ENCODE measurements at regions not wholly inside any gene's neighbourhood (a gene's known extent, or its start where the extent isn't known, plus 50 kb on each side); places are given as distances from the start of the nearest gene placed in this dataset.

GRCh38 chr5:89315286-89316100 lies 432.5 kb upstream of the MEF2C start:
- Histone ChIP-seq H3K9me3 (ENCODE audit: control insufficient read depth, insufficient read depth, low read length) (no peaks in the 10 kb centered on the region), H2BK120ac (ENCODE audit: low read depth, low read length) (no peak overlapping the region), H3K4me1 (ENCODE audit: control insufficient read depth, insufficient read depth, low read length) (peaks cover 4% of the 10 kb centered on the region; the same call in 1 of the 2 replicates), H4K20me1 (ENCODE audit: insufficient read depth, low read length) (no peaks in the 10 kb centered on the region), H3K27me3 (ENCODE audit: control insufficient read depth, insufficient read depth, low read length) (no peaks in the 10 kb centered on the region), H2AK9ac (replicated peaks; ENCODE audit: low read depth, low read length, poor library complexity) (no peak overlapping the region), H3K56ac (ENCODE audit: extremely low read depth, insufficient read depth, low read length) (no peak overlapping the region), H3K4me2 (ENCODE audit: low read depth, low read length) (no peak overlapping the region), H2AFZ (replicated peaks; ENCODE audit: low read length, poor library complexity) (peak overlapping the region; percentile 11), H3K4me3 (ENCODE audit: insufficient read depth, low read depth, low read length) (no peak overlapping the region), H3K79me1 (ENCODE audit: low read depth in 1 of 2, low read length in 2 of 2) (no peaks in the 10 kb centered on the region), H3K18ac (ENCODE audit: low read depth, low read length) (no peak overlapping the region), H3K9ac (ENCODE audit: low read depth, low read length) (no peak overlapping the region), H3K27ac (ENCODE audit: insufficient read depth, low read length) (no peak overlapping the region), H3K9me1 (ENCODE audit: insufficient read depth, low read length) (peaks cover 6% of the 10 kb centered on the region), H2AK5ac (ENCODE audit: low read depth, low read length) (no peak overlapping the region), H3K36me3 (ENCODE audit: control insufficient read depth, insufficient read depth, low read length) (no peaks in the 10 kb centered on the region), H2BK5ac (ENCODE audit: low read depth, low read length, poor library complexity, severe bottlenecking) (no peak overlapping the region), H3K23ac (ENCODE audit: low read depth, low read length) (no peak overlapping the region), H2BK15ac (ENCODE audit: low read depth, low read length) (no peak overlapping the region), H4K91ac (ENCODE audit: insufficient read depth, low read depth, low read length) (no peak overlapping the region), H4K8ac (ENCODE audit: low read depth in 2 of 2, low read length in 2 of 2) (no peak overlapping the region), H3K4ac (ENCODE audit: low read depth, low read length) (no peak overlapping the region), H3K14ac (replicated peaks; ENCODE audit: low read depth, low read length) (no peak overlapping the region), H2BK20ac (ENCODE audit: low read depth, low read length) (no peak overlapping the region), H4K5ac (ENCODE audit: low read depth, low read length) (no peak overlapping the region)
- dilution Hi-C loops (cut with HindIII; ENCODE audit: low sequenced_read_pairs, unreplicated experiment) (no loop called here), intact Hi-C loops (cut with micrococcal nuclease) (no loop called here), in situ Hi-C loops (cut with MboI; ENCODE audit: low sequenced_read_pairs) (no loop called here)
- DNase-seq: peak; percentile 15
- no peak for ATAC-seq (ENCODE audit: low read depth)
- no TSS peak for BruUV-seq (replicated peaks)
- TF ChIP-seq RAD21 (IDR thresholded peaks at IDR 0.05; ENCODE audit: low read length): no peak
- TF ChIP-seq MXI1 (IDR thresholded peaks at IDR 0.05; ENCODE audit: borderline replicate concordance, low read depth, low read length): no peak
- no peak for TF ChIP-seq NFE2L2 (IDR thresholded peaks at IDR 0.05; ENCODE audit: low read depth, low read length)
- TF ChIP-seq CEBPB (IDR thresholded peaks at IDR 0.05; ENCODE audit: low read depth, low read length): no peak
- TF ChIP-seq MAFK (IDR thresholded peaks at IDR 0.05; ENCODE audit: low read depth, low read length): no peak
- no peak for TF ChIP-seq BHLHE40 (IDR thresholded peaks at IDR 0.05; ENCODE audit: low read depth, low read length)
- no peak for TF ChIP-seq CTCF (conservative IDR thresholded peaks at IDR 0.05; ENCODE audit: low read depth, low read length)
- no peak for TF ChIP-seq FOS (IDR thresholded peaks at IDR 0.05; ENCODE audit: low read depth, low read length)
- no peak for TF ChIP-seq POLR2A (IDR thresholded peaks at IDR 0.05; ENCODE audit: low read depth, low read length)
- TF ChIP-seq CHD1 (IDR thresholded peaks at IDR 0.05; ENCODE audit: low read depth, low read length): no peak
- TF ChIP-seq RFX5 (IDR thresholded peaks at IDR 0.05; ENCODE audit: low read depth, low read length): no peak
- TF ChIP-seq RCOR1 (IDR thresholded peaks at IDR 0.05; ENCODE audit: insufficient replicate concordance, low read length): no peak
- TF ChIP-seq MAZ (IDR thresholded peaks at IDR 0.05; ENCODE audit: borderline replicate concordance, low read depth, low read length): no peak
- TF ChIP-seq, protein P1, sequence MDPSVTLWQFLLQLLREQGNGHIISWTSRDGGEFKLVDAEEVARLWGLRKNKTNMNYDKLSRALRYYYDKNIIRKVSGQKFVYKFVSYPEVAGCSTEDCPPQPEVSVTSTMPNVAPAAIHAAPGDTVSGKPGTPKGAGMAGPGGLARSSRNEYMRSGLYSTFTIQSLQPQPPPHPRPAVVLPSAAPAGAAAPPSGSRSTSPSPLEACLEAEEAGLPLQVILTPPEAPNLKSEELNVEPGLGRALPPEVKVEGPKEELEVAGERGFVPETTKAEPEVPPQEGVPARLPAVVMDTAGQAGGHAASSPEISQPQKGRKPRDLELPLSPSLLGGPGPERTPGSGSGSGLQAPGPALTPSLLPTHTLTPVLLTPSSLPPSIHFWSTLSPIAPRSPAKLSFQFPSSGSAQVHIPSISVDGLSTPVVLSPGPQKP (IDR thresholded peaks at IDR 0.05; ENCODE audit: borderline replicate concordance, low read depth, low read length): no peak
- no peak for TF ChIP-seq USF2 (IDR thresholded peaks at IDR 0.05; ENCODE audit: low read depth, low read length)
- no peak for TF ChIP-seq SMC3 (IDR thresholded peaks at IDR 0.05; ENCODE audit: low read depth, low read length)
- no CpG with 5 or more reads among the region's 12 CpGs for WGBS, 2 experiments (ENCODE audit: extremely low coverage in 2 of 2, insufficient read length in 1 of 2)
- ChIA-PET CTCF (no interaction called here), POLR2A (ENCODE audit: unreplicated experiment) (no interaction called here)
